ENCODE measurements at regions not wholly inside any gene's neighbourhood (a gene's known extent, or its start where the extent isn't known, plus 50 kb on each side); places are given as distances from the start of the nearest gene placed in this dataset.

DNA sequence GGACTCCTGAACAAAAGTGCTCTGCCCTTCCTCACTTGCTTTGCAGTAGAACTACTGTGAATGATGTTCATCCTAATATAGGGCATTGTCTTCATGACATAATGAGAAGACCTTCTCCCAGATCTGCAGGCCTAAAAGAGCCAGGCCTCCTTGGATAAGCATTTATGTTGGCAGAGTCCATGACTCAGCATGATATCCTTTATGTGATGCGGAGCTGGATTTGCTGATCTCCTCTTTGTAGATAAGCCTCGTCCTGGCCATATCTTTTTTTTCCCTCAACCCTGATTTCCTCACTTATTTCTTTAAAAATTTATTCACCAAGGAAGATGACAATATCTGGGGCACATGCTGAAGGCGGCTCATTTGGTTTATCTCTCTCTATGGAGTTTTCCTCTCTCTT is 62.4 kb upstream of the TAS2R1 start:
- intact Hi-C loops (cut with DNase I) = no loop called here
- no peak for DNase-seq

DNA sequence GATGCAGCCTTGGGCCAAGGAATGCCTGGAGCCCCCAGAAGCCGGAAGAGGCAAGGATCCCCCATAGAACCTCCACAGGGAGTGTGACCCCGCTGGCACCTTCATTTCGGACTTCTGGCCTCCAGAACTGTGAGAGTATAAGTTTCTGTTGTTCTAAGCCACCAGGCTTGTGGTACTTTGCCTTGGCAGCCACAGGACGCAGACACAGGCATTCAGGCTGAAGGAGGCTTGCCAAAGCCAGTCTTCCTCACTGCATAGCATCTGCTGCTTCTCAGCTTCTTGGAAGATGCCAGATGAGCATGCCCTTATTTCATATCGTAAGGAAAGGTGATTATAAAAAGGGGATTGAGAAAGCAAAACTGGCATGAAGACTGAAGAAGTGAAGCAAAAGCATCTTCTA is 61.1 kb upstream of the TAS2R1 start:
- no peak for DNase-seq
- intact Hi-C loops (cut with DNase I) = no loop called here

DNA sequence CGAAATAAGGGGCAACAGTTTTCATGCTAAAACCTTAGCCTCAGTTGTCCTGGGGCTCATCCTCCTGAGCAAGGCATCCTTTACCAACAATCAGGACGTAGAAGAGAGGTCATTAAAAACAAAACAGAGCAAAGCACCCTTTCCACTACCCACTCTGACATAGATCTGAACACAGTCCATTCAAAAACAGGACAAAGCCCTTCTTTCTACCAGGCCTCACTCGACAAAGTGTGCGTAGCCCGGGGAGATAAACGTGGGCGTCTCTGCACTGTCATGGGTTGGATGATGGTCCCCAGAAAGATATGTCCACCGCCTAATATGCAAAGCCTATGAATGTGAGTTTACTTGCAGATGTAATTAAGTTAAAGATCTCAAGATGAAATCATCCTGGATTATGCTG is 60.6 kb upstream of the TAS2R1 start:
- DNase-seq = no peak
- intact Hi-C loops (cut with DNase I) = no loop called here

DNA sequence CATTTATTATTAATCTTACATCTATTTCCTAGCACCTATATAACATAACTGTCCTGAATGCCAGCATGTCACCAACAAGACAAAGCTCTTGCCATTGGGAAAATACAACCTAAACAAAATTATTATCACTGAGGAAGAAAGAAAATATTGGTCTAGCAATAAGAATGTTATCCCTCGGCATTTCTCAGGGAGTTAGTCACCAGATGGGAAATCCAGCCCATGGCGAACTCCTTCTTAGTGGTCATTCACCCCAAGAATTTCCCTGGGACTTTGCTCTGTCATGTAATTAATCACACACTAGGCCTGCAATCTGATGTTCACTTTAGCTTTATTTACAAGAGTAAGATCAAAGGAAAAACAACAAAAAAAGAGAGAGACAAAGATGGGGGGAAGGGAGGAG is 56.1 kb upstream of the TAS2R1 start:
- intact Hi-C loops (cut with DNase I) = no loop called here
- no peak for DNase-seq

DNA sequence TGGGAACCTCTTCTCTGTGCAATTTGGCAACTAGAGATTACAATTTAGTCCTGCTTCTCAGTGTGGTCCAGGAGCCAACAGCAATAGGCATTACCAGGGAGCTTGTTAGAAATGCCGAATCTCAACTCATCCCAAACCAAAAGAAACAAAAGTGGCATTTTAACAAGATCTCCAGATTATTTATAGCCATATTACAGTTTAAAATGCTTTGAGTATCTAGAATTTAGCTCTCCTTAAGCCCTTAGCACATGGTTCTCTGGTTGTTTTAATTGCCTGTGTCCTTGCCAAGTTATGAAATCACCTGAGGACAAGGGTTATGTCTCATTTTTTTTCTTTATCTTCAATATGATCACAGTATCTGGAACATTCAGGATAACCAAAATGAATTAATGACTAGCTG is 51.6 kb upstream of the TAS2R1 start:
- intact Hi-C loops (cut with DNase I) = no loop called here
- no peak for DNase-seq

Data from head of caudate nucleus (tissue), 42 donors.